ENCODE measurements at regions not wholly inside any gene's neighbourhood (a gene's known extent, or its start where the extent isn't known, plus 50 kb on each side); places are given as distances from the start of the nearest gene placed in this dataset.
"Not testable (repeated sequence)": the region's sequence is repeated elsewhere in the genome, so short reads cannot be mapped to it uniquely, and the experiment has no call there.

- no peak for DNase-seq (ENCODE audit: extremely low read depth, low read depth, low spot score)
Measured at GRCh38 chr9:26510137-26510536, 382.5 kb downstream of the CAAP1 start.

- no peak for DNase-seq (ENCODE audit: extremely low read depth, low read depth, low spot score)
Measured at GRCh38 chr9:26508897-26509296, 383.7 kb downstream of the CAAP1 start.

- DNase-seq (ENCODE audit: extremely low read depth, low read depth, low spot score) = no peak
Measured at GRCh38 chr9:26504057-26504456, 388.5 kb downstream of the CAAP1 start.

GRCh38 chr9:26502311-26502710 lies 390.3 kb downstream of the CAAP1 start:
- no peak for DNase-seq (ENCODE audit: extremely low read depth, low read depth, low spot score)

GRCh38 chr9:26500471-26500870 lies 392.1 kb downstream of the CAAP1 start:
- DNase-seq (ENCODE audit: extremely low read depth, low read depth, low spot score) = no peak

- DNase-seq (ENCODE audit: extremely low read depth, low read depth, low spot score) = not testable (repeated sequence)
Measured at GRCh38 chr9:26492608-26493521, 399.7 kb downstream of the CAAP1 start.

- not testable (repeated sequence) for DNase-seq (ENCODE audit: extremely low read depth, low read depth, low spot score)
Measured at GRCh38 chr9:26491922-26492607, 400.5 kb downstream of the CAAP1 start.

- no peak for DNase-seq (ENCODE audit: extremely low read depth, low read depth, low spot score)
Measured at GRCh38 chr9:26483991-26484390, 408.6 kb downstream of the CAAP1 start.

- DNase-seq (ENCODE audit: extremely low read depth, low read depth, low spot score) = no peak
Measured at GRCh38 chr9:26477963-26478362, 414.6 kb downstream of the CAAP1 start.

GRCh38 chr9:26471261-26471660 lies 421.3 kb downstream of the CAAP1 start:
- DNase-seq (ENCODE audit: extremely low read depth, low read depth, low spot score) = no peak

GRCh38 chr9:26470284-26470683 lies 422.3 kb downstream of the CAAP1 start:
- no peak for DNase-seq (ENCODE audit: extremely low read depth, low read depth, low spot score)

- no peak for DNase-seq (ENCODE audit: extremely low read depth, low read depth, low spot score)
Measured at GRCh38 chr9:26463837-26464236, 428.8 kb downstream of the CAAP1 start.

GRCh38 chr9:26462751-26463150 lies 429.9 kb downstream of the CAAP1 start:
- DNase-seq (ENCODE audit: extremely low read depth, low read depth, low spot score) = no peak

- DNase-seq (ENCODE audit: extremely low read depth, low read depth, low spot score) = no peak
Measured at GRCh38 chr9:26462213-26462612, 430.4 kb downstream of the CAAP1 start.

- no peak for DNase-seq (ENCODE audit: extremely low read depth, low read depth, low spot score)
Measured at GRCh38 chr9:26460624-26461023, 432.0 kb downstream of the CAAP1 start.

- no peak for DNase-seq (ENCODE audit: extremely low read depth, low read depth, low spot score)
Measured at GRCh38 chr9:26459959-26460358, 432.6 kb downstream of the CAAP1 start.

GRCh38 chr9:26458054-26458453 lies 434.5 kb downstream of the CAAP1 start:
- no peak for DNase-seq (ENCODE audit: extremely low read depth, low read depth, low spot score)

- DNase-seq (ENCODE audit: extremely low read depth, low read depth, low spot score) = no peak
Measured at GRCh38 chr9:26457151-26457550, 435.5 kb downstream of the CAAP1 start.

GRCh38 chr9:26439061-26439624 lies 453.5 kb downstream of the CAAP1 start:
- no peak for DNase-seq (ENCODE audit: extremely low read depth, low read depth, low spot score)

- no peak for DNase-seq (ENCODE audit: extremely low read depth, low read depth, low spot score)
Measured at GRCh38 chr9:26437056-26437711, 455.4 kb downstream of the CAAP1 start.

GRCh38 chr9:26426551-26427131 lies 466.0 kb downstream of the CAAP1 start:
- no peak for DNase-seq (ENCODE audit: extremely low read depth, low read depth, low spot score)

Data from glomerular endothelial cell (primary cell).